GM21381 (cell line): ENCODE measurements at regions not wholly inside any gene's neighbourhood (a gene's known extent, or its start where the extent isn't known, plus 50 kb on each side); places are given as distances from the start of the nearest gene placed in this dataset.
"Not testable (repeated sequence)": the region's sequence is repeated elsewhere in the genome, so short reads cannot be mapped to it uniquely, and the experiment has no call there.

Source experiments
- ATAC-seq: cut with Tn5 transposase; IDR thresholded peaks from one replicate; pipeline ENCODE4 v1.9.1; 2021; ENCODE audit warnings: mild to moderate bottlenecking, moderate library complexity; ENCODE audit not compliant: unreplicated experiment

DNA sequence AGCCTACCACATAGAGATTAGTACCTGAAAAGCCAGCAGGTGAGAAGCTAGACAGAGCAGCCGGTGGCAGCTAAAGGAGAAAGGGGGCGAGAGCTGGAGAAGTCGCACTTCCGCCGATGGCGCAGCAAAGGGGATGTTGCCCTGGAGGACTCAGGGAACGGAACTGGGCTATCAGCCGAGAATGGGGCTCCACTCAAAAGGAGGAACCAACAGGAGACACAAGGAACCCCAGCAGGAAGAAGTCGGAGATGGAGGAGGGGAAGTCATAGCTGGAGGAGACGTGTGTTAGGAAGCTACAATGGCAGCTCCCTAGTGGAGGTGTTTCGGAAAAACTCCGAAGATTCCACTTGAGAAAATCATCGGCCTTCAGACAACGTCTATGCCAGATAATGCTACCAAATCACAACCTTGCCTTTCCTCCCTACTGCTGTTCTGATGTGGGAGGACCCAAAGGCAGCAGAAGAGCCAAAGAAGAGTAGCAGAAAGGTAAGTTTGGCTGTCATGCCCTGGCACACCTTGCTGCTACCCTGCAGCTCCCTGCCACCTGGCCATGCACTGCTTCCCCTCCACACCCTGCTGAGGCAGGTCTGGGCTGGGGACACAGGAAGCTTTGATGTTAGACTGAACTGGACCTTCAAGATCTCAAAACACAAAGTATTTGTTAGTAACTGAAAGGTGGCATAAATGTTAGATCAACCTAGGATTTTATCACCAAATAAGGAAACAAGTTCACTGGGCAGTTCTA, 127.9 kb downstream of the DLEU7 start:
- ATAC-seq, result no peak

DNA sequence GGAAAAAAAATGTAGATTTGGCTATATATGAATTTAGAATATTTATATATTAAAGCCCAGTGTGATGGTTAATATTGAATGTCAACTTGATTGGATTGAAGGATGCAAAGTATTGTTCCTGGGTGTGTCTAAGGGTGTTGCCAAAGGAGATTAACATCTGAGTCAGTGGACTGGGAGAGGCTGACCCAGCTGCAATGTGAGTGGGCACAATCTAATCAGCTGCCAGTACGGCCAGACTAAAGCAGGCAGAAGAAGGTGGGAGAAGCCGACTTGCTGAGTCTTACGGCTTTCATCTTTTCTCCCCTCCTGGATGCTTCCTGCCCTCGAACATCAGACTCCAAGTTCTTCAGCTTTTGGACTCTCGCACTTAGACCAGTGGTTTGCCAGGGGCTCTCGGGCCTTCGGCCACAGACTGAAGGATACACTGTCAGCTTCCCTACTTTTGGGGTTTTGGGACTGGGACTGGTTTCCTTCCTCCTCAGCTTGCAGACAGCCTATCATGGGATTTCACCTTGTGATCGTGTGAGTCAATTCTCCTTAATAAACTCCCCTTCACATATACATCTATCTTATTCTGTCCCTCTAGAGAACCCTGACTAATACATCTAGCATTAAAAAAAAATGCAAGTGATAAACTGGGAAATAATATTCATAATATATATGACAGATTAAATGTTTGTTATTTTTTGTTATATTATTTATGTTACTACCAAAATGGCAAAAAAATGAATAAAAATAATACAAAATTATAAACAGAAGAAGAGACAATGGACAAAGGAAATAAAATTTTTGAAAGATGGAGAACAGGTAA, 122.4 kb downstream of the DLEU7 start:
- no peak for ATAC-seq

DNA sequence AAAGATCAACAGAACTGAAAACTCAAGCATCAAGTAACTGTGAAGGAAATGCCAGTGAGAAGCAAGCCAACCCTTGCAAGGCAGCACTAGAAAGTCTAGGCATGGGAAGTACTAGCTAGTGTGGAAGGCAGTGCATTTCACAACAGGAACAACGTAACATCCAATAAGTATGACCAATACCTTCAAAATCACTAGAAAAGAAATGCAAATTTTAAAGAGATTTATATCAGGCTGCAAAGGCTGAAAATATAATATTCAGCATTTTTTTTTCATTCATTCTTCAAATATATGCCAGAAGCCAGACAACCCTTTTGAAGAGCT, 121.9 kb downstream of the DLEU7 start:
- ATAC-seq, result no peak

DNA sequence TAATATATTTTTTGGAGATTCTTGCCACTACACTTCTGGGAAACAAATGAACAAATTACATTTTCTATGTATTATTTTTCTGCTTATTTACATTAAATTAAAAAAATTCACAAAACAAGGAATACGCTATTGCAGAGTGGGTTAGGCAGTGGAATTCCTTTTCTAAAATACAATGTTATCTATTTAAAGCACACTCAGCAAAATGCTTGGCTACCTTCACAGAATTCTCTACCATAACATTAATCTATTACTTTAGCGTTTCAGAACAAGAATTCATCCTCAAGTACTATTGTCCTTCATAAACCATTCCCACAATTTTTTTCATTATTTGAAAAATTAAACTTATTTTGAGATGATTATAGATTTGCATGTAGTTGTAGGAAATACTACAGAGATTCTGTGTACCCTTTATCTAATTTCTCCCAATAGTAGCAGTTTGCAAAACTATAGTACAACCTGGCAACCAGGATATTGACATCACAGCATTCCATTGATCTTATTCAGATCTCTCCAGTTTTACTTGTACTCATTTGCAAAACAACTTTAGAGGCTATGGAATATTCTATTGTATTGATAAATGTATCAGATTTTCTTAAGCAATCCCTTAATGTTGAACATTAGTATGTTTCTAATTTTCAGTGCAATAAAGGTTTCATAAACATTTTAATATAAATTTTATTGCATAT, 120.9 kb downstream of the DLEU7 start:
- no peak for ATAC-seq

DNA sequence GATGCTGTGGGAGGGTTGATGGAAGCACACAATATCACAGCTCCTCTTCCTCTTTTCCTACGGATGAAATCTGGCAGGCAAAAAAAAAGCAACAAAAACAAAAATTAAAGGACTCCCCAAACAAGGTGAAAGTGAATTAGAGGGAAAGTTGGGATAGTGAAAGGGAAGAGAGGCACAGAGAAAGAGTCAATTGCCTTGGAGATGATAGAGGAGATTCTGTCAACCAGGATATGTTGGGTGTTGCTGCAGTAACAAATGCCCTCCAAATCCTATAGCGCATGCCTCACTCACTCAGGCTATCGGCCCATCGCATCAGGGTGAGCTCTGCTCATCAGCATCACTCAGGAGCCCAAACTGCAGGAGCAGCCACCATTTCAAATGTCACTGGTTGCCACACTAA, 119.1 kb downstream of the DLEU7 start:
- no peak for ATAC-seq

DNA sequence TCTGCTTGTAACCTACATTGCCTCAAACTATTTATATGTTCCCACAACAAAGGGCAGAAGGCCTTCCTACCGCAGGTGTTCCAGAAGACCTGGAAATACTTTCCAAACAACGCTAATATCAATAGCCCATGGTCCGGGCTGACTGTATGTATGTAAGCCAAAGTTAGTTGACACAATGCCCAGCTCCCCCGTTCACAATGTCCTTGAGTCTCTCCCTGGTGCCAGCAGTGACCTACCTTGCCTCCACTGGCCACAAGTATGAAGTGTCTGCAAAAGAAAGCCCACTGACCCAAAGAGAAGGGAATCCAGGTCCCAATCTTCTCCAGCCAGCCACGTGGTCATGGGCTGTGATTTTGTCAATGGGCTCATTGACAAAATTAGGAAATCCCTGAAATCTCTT, 118.6 kb downstream of the DLEU7 start:
- no peak for ATAC-seq

DNA sequence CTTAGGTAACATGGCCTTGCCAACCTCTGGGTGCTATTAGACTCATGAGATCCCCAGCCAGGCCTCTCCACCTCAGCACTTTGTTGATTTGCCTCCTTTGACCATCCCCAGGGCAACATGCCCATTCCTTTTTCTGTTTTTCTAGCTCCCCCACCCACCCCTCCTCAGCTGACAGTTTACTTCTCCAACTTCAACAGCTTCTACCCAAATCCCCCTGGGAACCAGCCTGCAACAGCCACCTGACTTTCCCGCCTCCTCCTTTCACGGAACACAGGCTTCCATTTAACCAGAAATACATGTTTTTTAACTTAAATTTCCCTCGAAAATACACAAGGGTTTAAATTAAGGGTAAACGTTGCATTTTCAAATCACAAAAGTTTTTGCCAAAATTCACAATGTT, 117.3 kb downstream of the DLEU7 start:
- no peak for ATAC-seq

DNA sequence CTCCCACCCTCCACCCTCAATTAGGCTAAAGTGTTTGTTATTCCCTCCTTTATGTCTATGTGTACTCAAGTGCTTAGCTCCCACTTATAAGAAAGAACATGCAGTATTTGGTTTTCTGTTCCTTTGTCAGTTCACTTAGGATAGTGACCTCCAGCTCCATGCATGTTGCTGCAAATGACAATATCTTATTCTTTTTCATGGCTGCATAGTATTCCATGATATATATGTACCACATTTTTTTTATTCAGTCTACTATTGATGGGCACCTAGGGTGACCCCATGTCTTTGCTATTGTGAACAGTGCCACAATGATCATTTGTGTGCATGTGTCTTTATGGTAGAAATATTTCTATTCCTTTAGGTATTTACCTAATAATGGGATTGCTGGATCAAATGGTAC, 114.3 kb downstream of the DLEU7 start:
- ATAC-seq, result no peak

DNA sequence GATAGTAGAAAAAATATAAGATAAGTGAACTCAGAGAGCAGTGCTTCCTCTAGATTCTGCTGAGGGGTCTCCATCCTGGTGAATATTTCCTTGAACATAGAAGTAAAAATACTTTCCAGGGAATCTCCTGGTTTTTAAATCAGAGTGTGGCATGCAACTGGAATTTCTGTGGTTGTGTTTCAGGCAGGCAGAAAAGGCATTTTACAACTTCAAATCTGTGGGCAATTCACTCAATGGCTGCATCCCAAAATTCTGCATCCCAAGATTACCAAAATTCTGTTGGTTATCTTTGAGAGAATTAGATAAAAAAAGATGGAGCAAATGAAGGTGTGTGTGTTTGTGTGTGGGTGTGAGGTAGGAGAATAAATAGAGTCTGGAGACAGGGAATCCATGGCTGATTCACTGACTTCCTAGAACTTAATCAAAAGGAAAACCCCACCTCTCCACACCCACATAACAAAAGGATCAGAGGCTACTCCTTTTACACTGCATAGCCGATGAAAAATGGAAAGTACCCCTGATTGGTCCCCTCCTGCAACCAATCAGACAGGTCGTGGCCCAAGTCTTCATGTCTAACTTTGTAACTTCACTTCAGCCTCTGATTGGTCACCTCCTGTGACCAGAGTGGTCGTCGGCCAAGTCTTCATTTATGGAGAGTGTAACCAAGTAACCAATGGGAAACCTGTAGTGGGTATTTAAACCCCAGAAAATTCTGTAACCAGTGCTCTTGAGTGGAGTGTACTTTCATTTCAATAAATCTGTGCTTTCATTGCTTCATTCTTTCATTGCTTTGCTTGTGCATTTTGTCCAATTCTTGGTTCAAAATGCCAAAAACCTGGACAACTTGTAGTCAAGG, 112.8 kb downstream of the DLEU7 start:
- no peak for ATAC-seq

DNA sequence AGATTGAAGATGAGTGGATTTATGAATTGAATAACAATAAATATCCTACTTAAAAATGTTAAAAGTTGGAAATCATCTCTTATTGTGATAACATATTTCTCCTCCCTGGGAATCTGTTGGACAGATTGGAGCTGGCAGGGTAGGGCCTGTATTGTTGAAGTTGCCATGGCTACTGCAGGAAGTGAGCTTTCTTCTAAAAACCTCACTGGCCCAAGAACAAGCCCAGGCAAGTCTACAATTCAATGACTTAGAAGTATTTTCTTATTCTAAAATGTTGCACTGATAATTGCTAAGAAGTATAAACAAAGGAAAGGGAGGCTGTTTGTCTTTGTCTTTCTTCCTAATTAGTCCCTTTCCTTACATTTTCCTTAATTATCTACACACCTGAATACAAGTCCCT, 112.1 kb downstream of the DLEU7 start:
- no peak for ATAC-seq

DNA sequence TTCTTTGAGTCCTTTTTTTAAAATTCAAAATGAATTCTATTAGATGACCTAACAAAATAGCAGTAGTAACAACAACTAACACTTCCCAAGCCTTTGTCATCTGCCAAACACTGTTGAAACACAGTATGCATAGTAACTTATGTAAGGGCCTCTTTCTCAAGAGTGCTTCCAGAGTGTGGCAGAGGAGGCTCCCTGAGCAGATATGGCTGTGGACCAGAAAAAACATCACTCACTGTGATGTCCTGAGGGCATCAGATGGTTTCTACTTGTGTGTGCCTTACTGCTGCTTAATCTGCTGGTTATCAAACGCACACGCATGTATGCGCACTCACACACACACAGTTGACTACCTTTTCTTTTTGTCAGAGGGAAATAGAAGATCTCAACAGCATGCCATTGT, 110.8 kb downstream of the DLEU7 start:
- ATAC-seq, result no peak

DNA sequence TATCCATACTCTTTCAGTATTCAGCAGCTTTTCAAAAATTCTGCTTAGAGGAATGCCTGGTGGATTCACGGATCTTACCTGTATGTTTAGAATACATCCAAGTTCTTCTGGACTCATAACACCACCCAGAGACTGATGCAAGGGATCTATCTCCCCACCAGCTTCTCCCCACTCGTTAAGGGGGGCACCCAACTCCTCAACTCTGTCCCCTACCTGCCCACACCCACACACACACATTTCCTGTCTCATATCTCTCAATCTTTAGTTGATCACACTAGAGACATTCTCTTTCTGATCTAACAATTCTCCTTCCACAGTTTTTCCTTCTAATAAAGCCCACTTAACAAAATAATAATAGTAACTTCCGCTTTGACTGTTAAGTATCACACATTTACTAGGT, 110.1 kb downstream of the DLEU7 start:
- no peak for ATAC-seq

DNA sequence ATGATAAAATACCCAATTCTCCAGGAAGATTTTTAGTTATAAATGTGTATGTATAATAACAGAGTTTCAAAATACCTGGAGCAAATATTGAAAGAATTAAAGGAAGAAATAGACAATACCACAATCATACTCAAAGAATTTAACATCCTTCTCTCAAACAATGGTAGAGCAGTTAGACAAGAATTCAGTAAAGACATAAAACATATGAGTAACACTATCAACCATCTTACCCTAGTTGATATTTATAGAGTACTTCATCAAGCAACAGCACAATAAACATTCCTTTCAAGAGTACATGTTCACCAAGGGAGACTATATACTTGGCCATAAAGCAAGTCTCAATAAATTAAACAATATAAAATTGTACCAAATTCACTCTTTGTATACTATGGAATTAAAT, 108.4 kb downstream of the DLEU7 start:
- ATAC-seq, result no peak

DNA sequence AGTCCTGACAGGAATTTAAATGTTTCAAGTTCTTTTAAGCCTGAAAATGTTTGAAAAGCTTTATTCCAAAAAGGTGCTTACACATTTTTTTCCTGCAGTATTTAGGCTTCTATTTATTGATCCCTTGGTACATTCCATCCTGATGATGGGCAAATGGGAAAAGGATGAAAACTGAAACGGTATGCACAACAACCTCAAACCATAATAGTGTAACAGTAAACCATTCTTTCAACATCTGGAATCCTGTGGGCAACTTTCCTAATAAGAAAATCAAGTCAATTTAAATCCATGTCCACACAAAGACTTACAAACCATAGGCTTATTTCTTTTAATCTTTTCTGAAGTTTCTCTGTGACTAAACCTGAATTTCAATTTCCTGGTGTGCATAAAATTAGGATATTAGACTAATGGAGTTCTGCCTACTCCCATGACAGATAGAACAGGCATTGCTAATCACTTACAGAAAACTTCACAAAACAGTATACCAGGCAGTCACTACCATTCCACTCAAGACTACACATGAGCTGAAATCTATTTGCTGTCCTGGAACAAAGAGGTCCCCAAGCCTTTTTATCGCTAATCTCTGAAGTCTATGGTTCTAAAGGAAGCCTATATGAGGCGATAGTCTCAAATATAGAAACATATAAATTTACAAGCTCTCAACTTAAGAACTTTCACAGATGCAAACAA, 103.3 kb downstream of the DLEU7 start:
- ATAC-seq, result no peak

DNA sequence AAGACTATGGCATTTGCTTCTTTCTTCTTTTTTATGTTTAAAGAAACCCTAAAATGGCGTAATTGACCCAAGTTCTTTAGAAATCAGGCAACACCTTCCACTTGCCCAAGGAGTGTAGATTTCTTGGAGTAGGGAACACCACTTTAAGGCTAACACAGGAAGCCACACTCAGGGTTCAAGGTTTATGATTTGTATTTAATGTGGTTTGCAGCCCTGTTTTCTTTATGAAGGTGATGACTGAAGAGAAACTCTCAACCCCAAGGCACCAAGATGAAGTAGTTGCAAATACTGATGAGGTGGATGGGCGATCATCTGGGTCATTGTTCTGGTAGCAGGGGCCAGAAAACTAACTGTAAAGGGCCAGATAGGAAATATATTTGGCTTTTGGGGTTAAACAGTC, 101.1 kb downstream of the DLEU7 start:
- no peak for ATAC-seq

DNA sequence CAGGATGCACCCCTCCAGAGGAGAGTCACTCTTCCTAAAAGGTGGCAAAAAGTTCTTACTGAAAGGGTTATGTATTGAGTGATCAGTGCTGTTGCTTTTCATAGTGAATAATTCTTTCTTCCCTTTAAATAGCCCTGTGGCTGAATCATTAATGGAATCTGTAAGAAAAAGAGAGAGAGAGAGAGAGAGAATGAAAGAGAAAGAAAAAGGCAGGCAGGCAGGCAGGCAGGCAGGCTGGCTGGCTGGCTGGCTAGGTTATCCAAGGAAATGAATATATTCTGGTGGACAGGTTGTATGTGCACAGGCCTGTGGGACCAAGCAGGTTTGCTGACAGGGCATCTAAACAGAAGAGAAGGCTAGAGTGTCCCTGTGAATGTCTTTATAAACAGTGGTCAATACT, 100.5 kb downstream of the DLEU7 start:
- no peak for ATAC-seq

DNA sequence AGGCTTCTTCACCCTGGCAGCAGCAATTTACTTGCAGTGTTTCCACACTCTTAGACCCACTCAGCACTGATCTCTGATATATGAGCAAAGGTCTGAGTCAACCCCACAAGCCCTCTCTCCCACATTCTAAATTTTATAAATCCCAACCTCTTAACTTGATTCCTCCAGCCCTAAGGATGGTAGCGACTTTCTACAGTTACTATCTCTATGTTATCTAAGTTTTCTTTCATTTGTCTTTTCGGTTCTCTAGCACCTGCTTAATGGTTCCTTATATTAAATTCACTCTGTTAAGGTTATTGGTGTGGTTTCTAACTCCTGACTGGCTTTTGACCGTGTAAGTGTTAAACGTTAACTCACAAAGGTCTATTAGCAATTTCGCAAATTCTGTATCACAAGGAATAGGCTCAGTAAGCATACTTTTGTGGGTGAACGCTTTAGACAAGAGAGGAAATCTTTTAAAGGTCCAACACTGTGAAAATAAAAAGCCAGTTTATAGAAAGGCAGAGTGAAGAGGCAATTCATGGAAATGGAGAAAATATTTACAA, 99.3 kb downstream of the DLEU7 start:
- ATAC-seq, result no peak

DNA sequence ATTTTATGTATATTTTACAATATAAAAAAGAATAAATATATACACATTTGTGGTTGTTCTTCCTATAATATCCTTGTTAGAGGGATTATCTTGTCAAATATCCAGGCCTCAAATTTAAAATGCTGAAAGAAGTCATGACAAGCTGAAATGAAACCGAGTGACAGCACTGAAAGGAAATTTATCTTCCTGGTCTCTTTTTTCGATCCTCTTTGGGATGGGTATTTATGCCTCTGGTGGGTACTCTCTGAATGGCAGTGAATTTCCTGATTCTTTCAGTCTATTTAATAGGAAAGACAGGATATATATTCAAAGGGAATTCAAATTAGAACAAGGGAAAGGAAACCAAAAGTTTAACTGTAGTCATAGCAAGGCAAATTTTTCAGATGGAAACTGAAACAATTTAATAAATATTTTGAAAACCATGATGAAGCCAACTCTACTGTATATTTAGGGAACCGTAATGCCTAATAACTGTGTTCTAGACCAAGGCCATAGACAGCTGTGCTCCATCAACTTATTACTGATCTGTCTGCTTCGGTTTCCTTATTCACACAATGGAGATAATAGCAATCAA, 97.9 kb downstream of the DLEU7 start:
- no peak for ATAC-seq

DNA sequence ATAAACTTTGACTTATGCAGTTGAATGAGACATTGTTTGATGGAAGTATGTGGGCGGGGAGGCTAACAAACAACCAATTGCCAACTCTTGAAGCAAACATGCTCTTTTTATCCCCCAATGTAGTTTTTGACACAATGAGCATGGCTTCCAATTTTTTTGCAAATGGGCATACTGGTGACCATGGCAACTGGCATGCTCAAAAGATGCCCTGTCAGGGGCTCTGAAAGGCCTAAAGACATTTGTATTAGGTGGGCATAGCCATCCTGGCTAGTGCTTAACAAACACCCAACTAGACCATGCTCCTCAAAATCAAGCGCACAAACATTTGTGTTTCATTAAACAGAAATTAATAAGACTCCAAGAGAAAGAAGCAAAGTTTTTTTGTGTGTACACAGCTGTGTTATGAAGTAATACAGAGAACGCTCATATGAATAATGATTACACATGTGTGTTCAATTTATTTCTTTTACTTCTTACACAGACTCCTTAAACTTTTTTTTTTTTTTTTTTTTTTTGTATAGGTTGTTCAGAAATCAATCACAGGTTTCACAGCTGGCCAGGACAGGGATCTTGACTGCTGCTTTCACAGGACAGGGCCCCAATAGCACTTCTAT, 95.6 kb downstream of the DLEU7 start:
- ATAC-seq, result no peak

DNA sequence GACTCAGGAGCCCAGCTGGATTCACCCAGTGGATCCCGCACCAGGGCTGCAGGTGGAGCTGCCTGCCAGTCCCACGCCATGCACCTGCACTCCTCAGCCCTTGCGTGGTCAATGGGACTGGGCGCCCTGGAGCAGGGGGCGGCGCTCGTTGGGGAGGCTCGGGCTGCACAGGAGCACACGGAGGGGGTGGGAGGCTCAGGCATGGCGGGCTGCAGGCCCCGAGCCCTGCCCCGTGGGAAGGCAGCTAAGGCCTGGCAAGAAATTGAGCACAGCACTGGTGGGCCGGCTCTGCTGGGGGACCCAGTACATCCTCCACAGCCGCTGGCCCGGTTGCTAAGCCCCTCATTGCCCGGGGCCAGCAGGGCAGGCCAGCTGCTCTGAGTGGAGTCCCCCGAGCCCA, 90.3 kb downstream of the DLEU7 start:
- not testable (repeated sequence) for ATAC-seq
